Stimulated activated CD4-positive, alpha-beta T cell treated with anti-CD3 and anti-CD28 coated beads, Interleukin-4, amount 100 ng/mL, for 48 hours (primary cell): ENCODE measurements at regions not wholly inside any gene's neighbourhood (a gene's known extent, or its start where the extent isn't known, plus 50 kb on each side); places are given as distances from the start of the nearest gene placed in this dataset.

Experiments
- DNase-seq, 2 donors: peaks; one replicate each; pipeline ENCODE4 v3.0.0-alpha.2; 2020; ENCODE audit warnings: low read depth in 2 of 2

DNA sequence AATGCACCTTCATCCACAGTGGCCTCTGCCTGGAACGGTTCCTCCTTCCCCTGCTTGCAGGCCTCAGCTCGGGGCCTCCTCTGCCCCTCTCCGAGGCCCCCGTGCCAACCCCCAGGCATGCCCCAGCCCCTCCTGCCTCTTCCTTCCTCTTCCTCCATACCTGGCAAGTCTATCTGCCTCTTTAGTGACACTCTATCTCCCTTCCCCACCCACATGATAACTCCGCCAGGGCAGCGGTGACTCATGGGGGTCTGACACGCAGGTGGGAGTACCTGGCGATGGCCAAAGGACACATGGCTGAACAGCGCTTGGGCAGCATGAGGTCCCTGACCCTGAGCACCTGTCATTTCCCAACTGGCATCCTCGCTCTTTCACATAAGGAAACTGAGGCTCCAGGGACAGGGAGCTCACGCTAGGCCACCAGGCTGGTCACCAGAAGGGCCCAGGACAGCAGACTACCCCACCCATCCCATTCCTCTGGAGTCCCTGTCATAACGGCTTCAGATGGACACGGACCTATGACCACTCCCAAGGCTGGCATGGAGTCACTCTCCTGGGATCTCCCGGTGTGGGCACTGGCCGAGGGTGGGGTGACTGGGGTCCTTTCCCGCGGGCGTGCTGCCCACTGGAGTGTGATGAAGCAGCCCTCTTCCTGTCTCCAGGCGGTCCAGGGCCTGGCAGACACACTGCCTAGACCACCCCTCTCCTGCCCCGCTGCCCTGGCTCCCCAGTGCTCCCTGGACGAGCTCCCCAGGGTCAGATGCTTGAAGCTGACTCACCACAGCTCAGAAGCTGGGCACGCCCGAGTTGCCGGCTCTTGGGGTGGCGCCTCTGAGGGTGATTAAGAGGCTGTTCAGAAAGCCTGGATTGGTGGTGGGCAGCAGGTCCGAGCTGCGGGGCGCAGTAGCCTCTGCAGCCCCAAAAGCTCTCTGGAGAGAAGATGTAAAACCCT is 100.6 kb downstream of the ENGASE start:
- DNase-seq, result no peak

DNA sequence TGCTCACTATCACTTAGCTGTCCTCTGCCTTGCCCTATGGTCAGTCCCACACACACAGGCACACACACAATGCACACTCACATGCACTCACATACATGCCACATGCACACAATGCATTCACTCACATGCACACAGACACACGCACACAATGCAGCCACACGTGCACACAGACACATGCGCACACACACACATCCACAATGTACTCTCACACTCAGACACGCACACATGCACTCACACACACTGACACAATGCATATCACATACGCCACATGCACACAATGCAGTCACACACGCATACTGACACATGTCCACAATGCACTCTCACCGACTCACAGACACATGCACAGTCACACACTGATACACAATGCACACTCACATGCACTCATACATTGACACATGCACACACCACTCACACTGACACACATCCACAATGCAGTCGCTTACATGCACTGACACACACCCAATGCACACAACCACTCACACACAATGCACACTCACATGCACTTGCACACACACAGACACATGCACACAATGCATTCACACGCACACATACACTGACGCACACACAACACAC is 99.7 kb downstream of the ENGASE start:
- DNase-seq, result no peak

DNA sequence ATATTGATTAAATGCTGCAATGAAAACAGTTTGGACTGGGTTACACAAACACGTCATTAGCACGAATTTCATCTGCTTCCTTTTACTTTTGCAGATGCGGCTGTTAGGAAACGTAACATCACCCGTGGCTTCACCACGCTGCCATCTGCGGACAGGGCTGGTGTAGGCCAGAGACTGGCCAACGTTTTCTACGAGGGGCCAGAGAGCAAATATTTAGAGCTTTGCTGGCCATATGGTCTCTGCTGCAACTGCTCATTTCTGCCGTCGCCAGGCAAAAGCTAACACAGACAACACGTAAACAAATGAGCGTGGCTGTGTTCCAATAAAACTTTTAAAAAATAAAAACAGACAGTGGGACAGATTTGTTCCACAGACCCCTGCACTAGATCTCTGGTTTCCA is 96.6 kb downstream of the ENGASE start:
- DNase-seq, result no peak

DNA sequence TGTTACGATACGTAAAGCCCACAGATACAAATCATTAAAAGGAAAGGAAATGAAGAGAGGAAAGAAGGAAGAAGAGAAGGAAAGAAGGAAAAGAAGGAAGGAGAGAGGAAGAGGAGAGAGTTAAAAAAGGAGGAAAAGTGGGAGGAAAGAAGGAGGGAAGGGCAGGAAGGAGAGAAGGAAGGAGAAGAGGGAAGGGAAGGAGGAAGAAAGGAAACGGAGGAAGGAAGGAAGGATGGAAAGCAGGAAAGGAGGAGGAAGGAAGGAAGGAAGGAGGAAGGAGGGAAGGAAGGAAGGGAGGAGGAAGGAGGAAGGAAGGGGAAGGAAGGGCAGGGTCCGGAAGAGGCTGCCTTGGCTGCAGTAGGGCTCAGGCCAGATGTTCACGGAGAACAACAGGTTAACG is 95.2 kb downstream of the ENGASE start:
- DNase-seq, result no peak

DNA sequence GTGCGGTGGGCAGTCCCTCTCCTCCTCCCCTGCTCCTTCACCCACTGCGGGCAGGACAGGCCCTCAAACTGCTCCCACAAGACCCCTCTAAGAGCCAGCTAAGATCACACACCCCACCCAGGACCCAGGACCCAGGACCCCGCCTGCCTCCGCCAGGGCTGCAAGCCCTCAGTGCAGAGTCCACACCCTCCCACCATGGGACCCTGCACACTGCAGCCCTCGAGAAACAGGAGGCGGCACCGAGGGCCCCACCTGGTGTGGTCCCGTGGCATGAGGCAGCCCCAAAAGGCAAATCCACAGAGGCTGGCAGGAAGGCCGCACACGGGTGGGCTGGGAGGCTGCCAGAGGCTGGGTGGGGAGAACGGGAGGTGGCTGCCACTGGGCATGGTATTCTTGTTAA is 94.7 kb downstream of the ENGASE start:
- DNase-seq, result no peak

DNA sequence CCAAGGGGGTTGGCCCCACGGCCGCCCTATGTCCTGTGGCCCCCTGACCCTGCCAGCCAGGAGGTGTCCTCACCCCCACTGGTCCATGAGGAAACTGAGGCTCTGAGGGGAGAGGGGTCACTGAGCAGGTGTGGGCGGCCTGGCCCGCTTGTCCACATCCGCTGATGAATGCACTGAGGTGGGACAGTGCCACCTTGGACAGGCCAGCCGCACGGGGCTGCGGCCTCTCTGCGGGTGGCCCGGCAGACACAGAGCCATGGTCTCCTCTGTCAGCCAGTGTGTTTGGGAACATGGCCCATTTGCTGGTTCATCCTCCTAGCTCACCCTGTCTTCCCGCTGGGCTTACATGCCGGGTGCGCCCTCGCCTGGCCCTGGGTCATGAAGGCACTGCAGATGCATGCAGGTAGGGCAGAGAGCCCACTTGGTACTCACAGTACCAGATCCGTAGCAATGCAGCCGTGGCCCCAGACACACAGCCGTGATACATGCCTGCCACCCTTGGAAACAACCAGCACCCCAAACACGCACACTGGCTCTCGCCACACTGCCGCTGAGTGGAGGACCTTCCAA is 93.9 kb downstream of the ENGASE start:
- DNase-seq, result no peak

DNA sequence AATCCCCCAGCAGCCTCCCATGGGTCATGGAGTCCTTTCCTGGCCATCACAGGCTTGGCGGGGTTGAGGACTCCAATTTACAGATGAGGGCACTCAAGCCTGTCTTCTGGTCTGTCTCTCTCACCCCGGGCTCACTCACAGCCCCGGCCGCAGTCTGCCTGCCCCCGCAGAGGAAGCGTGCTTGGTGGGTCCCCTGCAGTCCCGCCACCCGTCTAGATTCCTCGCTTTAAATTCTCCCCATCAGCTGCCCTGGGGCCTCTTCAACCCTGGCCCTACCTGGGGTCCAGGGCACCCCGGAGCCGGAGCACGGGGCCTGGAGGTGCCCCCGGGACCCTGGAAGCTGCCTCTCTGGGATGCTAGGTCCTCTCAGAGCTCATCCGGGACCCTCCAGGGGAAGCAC is 92.9 kb downstream of the ENGASE start:
- no peak for DNase-seq

DNA sequence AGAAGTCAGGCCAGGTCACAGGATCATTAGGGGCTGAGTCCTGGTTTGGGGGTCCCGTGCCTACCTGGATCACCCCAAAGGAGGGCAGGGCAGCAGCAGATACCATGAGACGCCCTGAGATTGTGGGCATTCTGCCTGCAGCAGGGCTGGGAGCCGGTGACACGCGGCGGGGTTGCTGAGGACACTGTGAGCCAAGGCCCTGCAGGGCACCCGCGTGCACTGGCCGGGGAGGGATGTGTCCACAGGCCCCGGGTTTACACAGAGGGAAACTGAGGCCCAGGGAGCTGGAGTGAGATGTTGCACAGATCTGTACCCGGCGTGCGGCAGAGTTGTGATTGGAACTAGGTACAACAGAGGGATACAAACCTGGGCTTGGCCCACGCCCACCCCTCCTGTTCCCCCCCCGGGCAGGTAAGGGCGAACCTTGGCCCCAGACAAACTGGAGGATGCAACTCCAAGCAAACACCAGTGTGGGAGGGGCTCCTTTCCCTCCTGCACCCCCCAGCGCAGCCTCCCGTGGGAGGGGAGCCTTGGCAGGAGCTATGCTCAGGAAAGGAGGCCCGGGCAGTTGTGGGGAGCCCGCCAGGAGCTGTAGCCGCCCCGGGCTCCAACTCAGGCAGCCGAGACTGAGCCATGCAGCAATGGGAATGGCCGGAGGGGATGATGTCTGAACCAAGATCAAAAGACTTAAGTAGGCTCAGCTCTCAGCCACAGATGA is 91.3 kb downstream of the ENGASE start:
- no peak for DNase-seq

DNA sequence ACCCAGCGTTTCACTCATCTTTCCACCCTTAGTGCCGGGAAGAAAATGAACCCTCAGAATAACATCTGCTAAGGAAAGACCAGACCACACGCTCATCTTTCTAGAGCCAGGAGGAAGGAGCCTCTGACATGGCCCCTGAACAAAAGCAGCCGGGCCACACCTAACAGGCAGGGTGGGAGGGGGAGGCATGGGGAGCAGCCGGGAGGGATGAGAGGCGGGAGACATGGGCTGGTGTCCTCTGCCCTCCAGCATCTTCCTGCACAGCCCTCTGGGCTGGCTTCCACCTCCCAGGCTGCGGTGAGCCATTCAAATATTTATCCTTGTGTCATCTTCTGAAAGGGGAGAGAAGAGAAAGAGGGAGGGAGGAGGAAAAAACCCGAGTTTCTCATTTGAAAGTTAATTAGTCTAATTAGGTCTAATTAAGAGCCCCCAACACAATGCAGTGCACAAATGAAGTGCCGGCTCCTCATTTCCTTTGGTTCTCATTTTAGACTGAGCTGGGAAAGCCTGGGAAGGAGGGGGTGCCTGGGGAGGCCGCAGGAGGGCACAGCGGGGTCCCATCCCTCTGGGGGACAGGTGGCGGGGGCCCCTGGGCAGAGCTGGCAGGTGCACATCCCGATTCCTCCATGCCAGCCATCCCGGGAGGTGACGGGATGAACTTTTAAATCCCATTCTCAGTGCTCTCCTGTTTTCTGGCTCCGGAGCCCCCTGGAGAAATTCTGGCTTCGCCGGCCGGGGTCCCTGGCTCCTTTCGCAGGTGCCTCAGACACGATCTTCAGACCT is 90.5 kb downstream of the ENGASE start:
- no peak for DNase-seq

DNA sequence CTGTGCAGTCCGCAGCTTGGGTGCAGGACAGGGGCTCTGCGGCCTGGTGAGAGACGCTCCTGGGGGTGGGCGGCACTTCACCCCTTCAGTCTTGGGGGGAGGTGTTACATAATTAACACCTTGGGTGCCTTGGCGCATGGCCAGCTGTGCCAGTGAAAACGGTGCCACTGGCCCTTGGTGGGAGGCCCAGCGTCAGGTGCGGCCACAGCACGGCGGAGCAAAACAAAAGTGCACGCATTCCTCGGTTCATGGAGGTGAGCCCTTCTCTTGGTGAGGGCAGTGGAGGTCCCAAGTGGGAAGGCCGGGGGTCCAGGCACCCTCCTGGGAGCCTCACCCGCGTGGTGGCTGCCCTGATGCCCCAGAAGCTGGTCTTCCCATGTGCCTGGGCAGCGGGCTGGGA is 89.8 kb downstream of the ENGASE start:
- DNase-seq, result no peak

DNA sequence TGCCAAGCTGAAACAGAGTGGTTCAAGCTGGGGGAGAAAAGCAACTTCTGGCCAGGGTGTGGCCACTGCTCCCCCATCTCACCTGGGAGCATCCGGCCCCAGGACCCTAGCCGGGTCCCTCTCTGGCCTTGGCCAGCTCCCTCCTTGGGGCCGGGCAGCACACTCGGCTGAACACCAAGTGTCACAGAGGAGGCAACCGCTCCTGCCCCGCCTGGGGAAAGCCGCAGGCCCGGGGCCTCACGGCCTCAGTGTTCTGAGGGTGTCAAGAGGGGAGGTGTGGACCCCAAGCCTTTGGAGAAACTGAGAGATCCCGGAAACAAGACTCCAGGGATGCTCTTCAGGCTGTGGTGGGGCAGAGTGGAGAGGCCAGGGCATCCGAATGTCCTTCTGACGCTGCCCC is 88.4 kb downstream of the ENGASE start:
- DNase-seq, result no peak

DNA sequence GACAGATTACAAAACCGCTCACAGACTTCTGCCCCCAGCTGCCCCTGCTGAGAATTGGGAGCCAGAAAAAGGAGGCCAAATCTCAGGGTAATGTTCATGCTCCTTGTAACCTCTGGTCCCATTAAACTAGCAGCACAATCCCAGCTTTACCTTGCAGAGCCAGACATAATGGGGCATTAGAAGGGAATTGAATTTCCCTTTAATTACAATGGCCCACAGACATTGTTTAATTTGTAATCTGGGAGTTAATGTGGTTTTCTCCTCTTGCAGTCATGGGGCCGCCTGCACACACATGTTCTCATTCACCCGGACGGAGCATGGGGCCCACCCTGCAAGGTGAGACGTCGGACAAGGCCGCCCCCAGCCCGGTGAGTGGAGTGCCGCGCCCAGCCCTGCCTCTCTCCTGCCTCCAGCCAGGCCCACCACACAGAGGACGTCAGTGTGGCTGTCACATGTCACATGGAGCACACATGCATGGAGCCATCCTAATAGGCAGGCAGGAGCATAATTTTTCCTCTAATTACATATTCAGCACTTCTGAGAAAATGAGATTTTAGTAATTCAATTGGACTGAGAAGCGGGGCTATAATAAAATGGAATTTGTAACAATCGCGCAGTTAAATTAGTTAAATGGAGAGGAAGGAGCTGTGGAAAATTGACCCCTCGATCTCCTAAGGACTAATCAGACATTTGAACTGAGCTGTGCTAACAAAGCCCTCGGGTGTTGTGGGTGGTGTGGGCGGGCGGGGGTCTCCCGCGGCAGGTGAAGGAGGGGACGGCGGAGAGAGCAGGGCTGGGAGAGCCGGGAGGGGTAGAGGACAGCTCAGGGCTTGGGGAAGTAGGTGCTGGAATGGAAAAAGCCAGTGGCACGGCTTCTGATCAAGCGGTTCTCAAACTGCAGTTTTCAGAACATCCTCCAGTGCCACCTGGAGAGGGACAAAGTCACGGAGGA is 87.7 kb downstream of the ENGASE start:
- DNase-seq, result no peak

DNA sequence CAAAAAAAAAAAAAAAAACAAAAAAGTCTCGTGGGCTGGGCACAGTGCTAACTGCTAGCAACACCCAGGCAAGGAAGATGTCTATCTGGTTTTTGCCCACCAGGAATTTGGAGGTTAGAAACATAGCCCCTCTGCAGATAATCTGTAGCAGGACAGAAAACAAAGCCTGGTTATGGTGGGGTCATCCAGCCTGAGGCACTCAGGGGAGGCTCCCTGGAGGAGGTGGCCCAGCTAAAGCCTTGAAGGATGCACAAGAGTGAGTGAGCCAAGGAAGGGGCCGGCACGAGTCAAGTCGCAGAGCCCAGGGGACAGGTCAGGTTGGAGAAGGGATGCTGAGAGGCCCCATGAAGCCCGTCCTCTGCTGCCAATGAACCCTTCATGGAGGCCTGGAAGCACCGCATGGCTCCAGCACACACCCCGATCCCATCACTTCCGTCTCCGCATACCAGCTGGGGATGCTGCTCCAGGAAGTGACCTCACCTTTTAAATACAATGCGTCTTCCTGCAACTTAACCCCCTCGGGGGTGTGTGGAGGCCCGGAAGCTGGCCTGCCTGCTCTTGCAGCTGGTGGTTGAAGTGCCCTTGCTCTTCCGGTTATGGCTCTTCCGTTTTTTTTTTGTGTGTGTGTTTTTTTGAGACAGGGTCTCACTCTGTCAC is 86.5 kb downstream of the ENGASE start:
- DNase-seq, result peak in 1 of 2 donors; percentile 6

DNA sequence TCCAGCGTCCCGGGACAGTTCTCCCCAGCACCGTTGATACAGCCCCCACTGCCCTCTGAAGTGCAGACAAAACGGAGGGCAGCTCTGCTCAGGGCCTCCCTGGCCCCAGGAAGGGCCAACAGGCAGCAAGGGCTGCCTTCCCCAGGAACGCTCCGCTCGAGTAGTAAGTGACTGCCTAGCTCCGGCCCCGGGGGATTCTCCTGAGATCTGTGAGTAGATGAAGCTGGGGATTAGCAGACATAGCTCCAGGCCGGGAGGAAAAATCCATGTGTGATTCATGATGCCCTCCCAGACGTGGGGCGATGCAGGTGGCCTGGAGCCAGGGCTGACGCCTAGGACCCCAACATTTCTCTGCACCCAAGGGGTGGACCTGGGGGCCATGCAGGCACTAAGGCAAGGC is 85.3 kb downstream of the ENGASE start:
- no peak for DNase-seq

DNA sequence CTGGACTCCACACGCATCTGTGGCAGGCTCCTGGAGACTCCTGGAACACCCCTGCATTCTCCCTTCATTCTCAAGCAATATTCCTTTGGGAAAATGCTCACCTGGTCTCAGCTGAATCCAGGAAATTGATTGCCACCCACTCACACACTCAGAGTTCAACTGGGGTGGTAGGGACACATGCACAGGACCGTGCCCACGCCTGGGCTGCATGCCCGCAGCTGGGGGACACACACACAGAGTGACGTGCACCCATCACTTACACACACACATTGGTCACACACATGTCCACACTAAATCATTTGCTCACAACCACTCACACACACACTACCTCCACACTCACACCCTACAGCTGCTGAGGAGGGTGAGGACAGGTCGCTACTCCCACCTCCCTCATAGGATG is 84.8 kb downstream of the ENGASE start:
- no peak for DNase-seq

DNA sequence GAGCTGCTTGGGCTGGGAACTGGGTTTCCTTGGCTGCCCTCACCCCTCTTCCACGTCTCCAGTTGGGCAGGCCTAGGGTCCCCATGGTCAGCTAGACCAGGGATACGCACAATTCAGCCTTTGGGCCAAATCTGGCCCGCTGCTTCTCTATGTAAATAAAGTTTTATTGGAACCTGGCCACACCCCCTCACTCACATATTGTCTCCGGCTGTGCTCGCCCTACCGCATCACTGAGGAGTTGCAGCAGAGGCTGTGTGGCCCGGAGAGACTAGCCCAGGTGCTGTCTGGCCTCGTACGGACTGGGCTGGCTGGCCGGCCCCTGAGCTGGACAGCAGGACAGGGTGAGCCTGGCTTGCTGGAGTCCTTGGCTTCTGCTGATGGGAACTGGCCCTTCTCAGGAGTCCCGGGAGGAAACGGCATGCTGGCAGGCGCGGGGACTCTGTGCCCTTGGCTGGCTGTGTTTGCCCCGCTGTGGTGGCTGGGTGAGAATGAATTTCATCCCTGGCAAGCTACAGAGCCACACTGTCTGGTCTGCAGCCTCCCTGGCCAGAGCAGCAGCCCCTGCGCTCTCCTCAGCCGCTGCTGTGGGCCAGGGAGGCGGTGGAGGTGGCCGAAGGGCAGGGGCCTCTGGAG is 82.0 kb downstream of the ENGASE start:
- DNase-seq, result no peak

DNA sequence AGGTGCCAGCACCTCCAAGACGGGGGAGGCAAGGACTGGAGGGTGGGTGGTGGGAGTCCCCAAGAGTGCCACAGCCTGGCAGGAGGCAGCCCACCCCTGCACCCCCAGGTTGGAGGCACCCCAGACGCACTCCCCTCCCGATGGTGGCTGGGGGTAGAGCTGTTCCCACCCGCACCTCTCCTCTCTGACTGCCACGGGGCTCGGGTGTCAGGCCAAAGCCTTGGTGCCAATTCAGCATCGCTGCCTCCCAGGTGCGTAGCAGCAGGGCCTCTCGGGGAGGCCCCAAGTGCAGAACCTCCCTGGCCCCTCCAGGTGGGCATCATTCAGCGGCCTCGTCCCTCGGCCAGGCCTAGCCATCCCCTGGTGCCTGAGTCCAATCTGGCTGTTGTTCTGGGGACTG is 81.1 kb downstream of the ENGASE start:
- DNase-seq, result no peak

DNA sequence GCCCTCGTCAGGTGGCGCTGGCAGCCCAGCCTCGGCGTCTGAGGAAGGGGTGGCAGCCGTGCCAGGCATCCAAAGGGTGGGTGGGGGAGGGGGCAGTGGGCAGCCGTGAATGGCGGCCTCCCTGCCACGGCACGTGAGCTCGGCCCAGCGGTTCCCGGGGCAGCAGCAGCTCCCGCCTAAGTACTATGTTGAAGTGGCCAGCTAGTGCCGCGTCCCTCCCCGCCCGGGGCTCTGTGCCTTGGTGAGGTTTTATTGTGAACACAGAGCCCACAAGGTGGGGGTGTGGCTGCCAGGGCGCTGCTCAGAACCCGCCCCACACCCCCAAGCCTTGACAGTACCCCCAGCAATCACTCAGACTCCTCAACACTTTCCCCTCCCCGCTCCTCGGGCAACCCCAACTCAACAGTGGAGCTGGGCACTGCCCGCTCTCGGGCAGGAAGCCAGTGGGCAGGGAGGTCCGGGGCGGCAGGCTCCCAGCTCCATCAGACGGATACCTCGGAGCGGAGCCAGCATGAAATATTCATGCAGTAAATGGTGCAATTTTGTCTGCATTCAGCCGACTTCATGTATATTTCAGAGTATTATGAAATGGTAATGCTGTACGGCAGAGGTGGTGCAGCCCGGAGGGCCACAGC is 80.4 kb downstream of the ENGASE start:
- no peak for DNase-seq

DNA sequence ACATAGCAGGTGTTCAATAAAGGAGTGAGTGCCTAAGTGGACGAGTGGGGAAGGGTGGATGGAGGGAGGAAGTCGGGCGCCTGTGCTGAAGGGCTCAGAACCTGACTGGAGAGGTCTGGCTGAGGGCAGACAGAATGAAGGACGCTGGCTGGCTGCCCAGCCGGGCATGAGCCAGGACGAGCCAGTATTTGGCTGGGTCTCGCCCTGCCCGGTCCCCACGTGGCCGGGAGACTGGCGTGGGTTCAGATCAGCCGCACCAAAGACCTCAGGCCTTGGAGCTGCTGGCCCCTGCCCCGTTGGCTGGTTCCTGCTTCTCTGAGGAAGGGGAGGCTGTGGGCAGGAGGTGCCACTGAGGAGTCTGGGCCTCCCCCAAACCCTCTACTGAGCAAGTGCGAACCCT is 79.8 kb downstream of the ENGASE start:
- DNase-seq, result no peak
